Gastrocnemius medialis (tissue), 4 donors: ENCODE measurements at regions not wholly inside any gene's neighbourhood (a gene's known extent, or its start where the extent isn't known, plus 50 kb on each side); places are given as distances from the start of the nearest gene placed in this dataset.

Experiments used
- ATAC-seq, 2 donors: fragments of 150-250 bp; one replicate each; pipeline ENCODE4 v1.9.1; 2016
- DNase-seq, 2 donors: peaks; one replicate each; pipeline ENCODE4 v3.0.0-alpha.2; 2019
- H3K27ac ChIP-seq, 4 donors: fragments of 200-600 bp; sonication (generic); 1 replicate in 1 of 4; 2 replicates in 3 of 4; pipeline ENCODE4 v1.5.1; 2016 to 2018; ENCODE audit warnings: mild to moderate bottlenecking in 2 of 4, moderate library complexity in 1 of 4
- H3K27me3 ChIP-seq, 3 donors: fragments of 200-600 bp; sonication (generic) in 2 of 3; 1 replicate in 1 of 3; 2 replicates in 2 of 3; pipeline versions ENCODE4 v1.5.1 to v1.6.0; 2016 to 2019; ENCODE audit warnings: mild to moderate bottlenecking in 1 of 3, moderate library complexity in 1 of 3
- H3K36me3 ChIP-seq, 2 donors: fragments of 200-600 bp; sonication (generic) in 1 of 2; one replicate each; pipeline ENCODE4 v1.5.1; 2017 to 2018
- H3K4me1 ChIP-seq, 2 donors: fragments of 200-600 bp; sonication (generic) in 1 of 2; one replicate each; pipeline ENCODE4 v1.5.1; 2016 to 2017; ENCODE audit warnings: mild to moderate bottlenecking in 2 of 2
- H3K4me3 ChIP-seq, 4 donors: fragments of 200-600 bp; sonication (generic) in 3 of 4; 1 replicate in 1 of 4; 2 replicates in 3 of 4; pipeline ENCODE4 v1.5.1; 2016 to 2019; ENCODE audit warnings: mild to moderate bottlenecking in 2 of 4
- H3K9me3 ChIP-seq, 3 donors: fragments of 200-600 bp; sonication (generic) in 2 of 3; 1 replicate in 1 of 3; 2 replicates in 2 of 3; pipeline ENCODE4 v1.5.1; 2016 to 2019
- CTCF ChIP-seq, 5 experiments: fragments of 450-650 bp in 3 of 5; fragments of 200-600 bp in 2 of 5; sonication (generic) in 2 of 5; IDR thresholded peaks in 4 of 5; conservative IDR thresholded peaks in 1 of 5; 1 replicate in 4 of 5; 2 replicates in 1 of 5; pipeline ENCODE4 v1.5.1; 2016 to 2019; ENCODE audit warnings: antibody characterized with exemption in 5 of 5, mild to moderate bottlenecking in 3 of 5, moderate library complexity in 3 of 5
- POLR2A ChIP-seq, 2 donors: fragments of 450-650 bp; IDR thresholded peaks; one replicate each; pipeline ENCODE4 v1.6.1; 2017; ENCODE audit warnings: antibody characterized with exemption in 2 of 2, mild to moderate bottlenecking in 2 of 2, moderate library complexity in 2 of 2
- in situ Hi-C, 4 donors: fragments of 200-750 bp; cut with MboI; loops; one replicate each; pipeline versions ENCODE4 v1.15.0 to v1.8.0; 2017; ENCODE audit warnings: low sequenced_read_pairs in 4 of 4
- intact Hi-C: fragments of 100-400 bp; cut with DNase I; formaldehyde crosslinking; loops from one replicate; pipeline ENCODE4 v1.15.1; 2023; ENCODE audit warnings: low total_unique reads

- no peak overlapping the region for H3K27ac ChIP-seq
- DNase-seq (no peak), ATAC-seq (no peak)
- TF ChIP-seq POLR2A (IDR thresholded peaks at IDR 0.05) = no peak
- TF ChIP-seq CTCF (IDR thresholded peaks at IDR 0.05 in 4 of 5, conservative IDR thresholded peaks at IDR 0.05 in 1 of 5) = no peak
- H3K27me3 ChIP-seq = no peaks in the 10 kb centered on the region
- intact Hi-C loops (no loop called here), in situ Hi-C loops (no loop called here)
- no peaks in the 10 kb centered on the region for H3K4me1 ChIP-seq
- no peaks in the 10 kb centered on the region for H3K36me3 ChIP-seq
- H3K4me3 ChIP-seq = no peak overlapping the region
- no peaks in the 10 kb centered on the region for H3K9me3 ChIP-seq
These were observed 249.8 kb upstream of the PHF14 start for GRCh38 chr7:10723832-10724231.

GRCh38 chr7:10724449-10724848 is 249.2 kb upstream of the PHF14 start:
- intact Hi-C loops = no loop called here
- H3K9me3 ChIP-seq = no peaks in the 10 kb centered on the region
- TF ChIP-seq CTCF (IDR thresholded peaks at IDR 0.05 in 4 of 5, conservative IDR thresholded peaks at IDR 0.05 in 1 of 5) (no peak), POLR2A (IDR thresholded peaks at IDR 0.05) (no peak)
- H3K27ac ChIP-seq = no peak overlapping the region
- H3K27me3 ChIP-seq = no peaks in the 10 kb centered on the region
- no peak overlapping the region for H3K4me3 ChIP-seq
- ATAC-seq = no peak
- no peaks in the 10 kb centered on the region for H3K36me3 ChIP-seq
- in situ Hi-C loops = no loop called here
- no peak for DNase-seq
- H3K4me1 ChIP-seq = no peaks in the 10 kb centered on the region

GRCh38 chr7:10727636-10728035 is 246.0 kb upstream of the PHF14 start:
- Histone ChIP-seq H3K27ac (no peak overlapping the region), H3K27me3 (no peaks in the 10 kb centered on the region), H3K4me1 (no peaks in the 10 kb centered on the region), H3K9me3 (no peaks in the 10 kb centered on the region), H3K4me3 (no peak overlapping the region), H3K36me3 (no peaks in the 10 kb centered on the region)
- DNase-seq (no peak), ATAC-seq (no peak)
- no peak for TF ChIP-seq CTCF (IDR thresholded peaks at IDR 0.05 in 4 of 5, conservative IDR thresholded peaks at IDR 0.05 in 1 of 5)
- TF ChIP-seq POLR2A (IDR thresholded peaks at IDR 0.05) = no peak
- intact Hi-C loops = no loop called here
- in situ Hi-C loops = no loop called here

GRCh38 chr7:10731253-10731773 is 242.4 kb upstream of the PHF14 start:
- TF ChIP-seq POLR2A (IDR thresholded peaks at IDR 0.05) (no peak), CTCF (IDR thresholded peaks at IDR 0.05 in 4 of 5, conservative IDR thresholded peaks at IDR 0.05 in 1 of 5) (no peak)
- Histone ChIP-seq H3K9me3 (no peaks in the 10 kb centered on the region), H3K4me1 (no peaks in the 10 kb centered on the region), H3K27ac (no peak overlapping the region), H3K27me3 (no peaks in the 10 kb centered on the region), H3K4me3 (no peak overlapping the region), H3K36me3 (no peaks in the 10 kb centered on the region)
- intact Hi-C loops = no loop called here
- ATAC-seq (no peak), DNase-seq (no peak)
- in situ Hi-C loops = no loop called here

GRCh38 chr7:10733747-10734146 is 239.9 kb upstream of the PHF14 start:
- in situ Hi-C loops (no loop called here), intact Hi-C loops (no loop called here)
- no peak overlapping the region for H3K4me3 ChIP-seq
- ATAC-seq = no peak
- TF ChIP-seq CTCF (IDR thresholded peaks at IDR 0.05 in 4 of 5, conservative IDR thresholded peaks at IDR 0.05 in 1 of 5) = no peak
- no peak for TF ChIP-seq POLR2A (IDR thresholded peaks at IDR 0.05)
- no peaks in the 10 kb centered on the region for H3K36me3 ChIP-seq
- no peaks in the 10 kb centered on the region for H3K27me3 ChIP-seq
- no peak overlapping the region for H3K27ac ChIP-seq
- no peaks in the 10 kb centered on the region for H3K9me3 ChIP-seq
- no peak for DNase-seq
- no peaks in the 10 kb centered on the region for H3K4me1 ChIP-seq
